ENCODE measurements at regions not wholly inside any gene's neighbourhood (a gene's known extent, or its start where the extent isn't known, plus 50 kb on each side); places are given as distances from the start of the nearest gene placed in this dataset.

DNA sequence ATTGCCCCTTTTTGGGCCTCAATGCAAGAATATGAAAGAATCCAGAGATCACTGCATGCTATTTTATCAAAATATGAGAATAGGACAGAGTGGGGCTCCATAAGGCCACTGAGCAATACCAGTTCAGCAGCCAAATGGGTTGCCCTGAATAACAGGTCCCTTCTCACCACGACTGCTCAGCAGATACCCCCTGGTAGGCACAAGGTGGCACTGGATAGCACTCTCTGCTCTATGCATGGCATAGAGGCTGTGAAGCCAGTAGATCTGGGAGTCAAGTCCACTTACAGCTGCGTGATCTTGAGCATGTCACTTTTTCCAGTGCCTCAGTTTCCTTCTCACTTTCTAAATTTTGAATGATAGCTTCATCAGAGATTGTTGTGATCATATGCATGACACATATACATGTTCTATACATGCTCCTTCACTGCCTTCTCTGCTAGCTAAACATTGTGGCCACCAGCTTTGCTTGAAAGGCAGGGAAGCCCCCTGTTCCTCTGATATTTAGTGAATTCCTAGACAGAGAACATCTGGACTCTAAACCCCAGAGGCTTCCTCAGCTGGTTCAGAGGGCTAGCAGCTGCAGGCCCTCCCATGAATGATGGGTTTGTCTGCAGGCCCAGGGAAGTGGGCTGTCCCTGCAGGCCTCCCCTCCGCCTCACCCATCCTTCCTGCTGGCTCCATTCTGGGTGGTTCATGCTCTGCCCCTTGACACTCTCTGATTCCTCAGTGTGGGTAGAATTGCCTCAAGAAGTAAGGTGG, 84.9 kb upstream of the ASIC2 start:
- intact Hi-C loops (cut with micrococcal nuclease), result no loop called here
- Histone ChIP-seq H2AFZ (ENCODE audit: low read depth, low read length) (no peak overlapping the region), H3K4me2 (ENCODE audit: insufficient read depth, low read length) (no peak overlapping the region), H3K27ac (ENCODE audit: insufficient read depth, low read depth, low read length) (no peak overlapping the region), H3K9me3 (replicated peaks; ENCODE audit: control insufficient read depth, insufficient read depth, low read length) (no peaks in the 10 kb centered on the region), H3K9me1 (replicated peaks; ENCODE audit: control insufficient read depth, extremely low read depth, insufficient read depth, low read length) (no peaks in the 10 kb centered on the region), H3K27me3 (ENCODE audit: control insufficient read depth in 2 of 2, insufficient read depth in 2 of 2, low read length in 2 of 2) (no peaks in the 10 kb centered on the region), H3K9ac (replicated peaks; ENCODE audit: extremely low read depth, insufficient read depth, low read length) (no peak overlapping the region), H3K4me1 (ENCODE audit: control insufficient read depth, extremely low read depth, insufficient read depth, low read length) (no peaks in the 10 kb centered on the region), H3K4me3 (replicated peaks in 1 of 3; ENCODE audit: insufficient read depth in 1 of 3, low read depth in 1 of 3, low read length in 3 of 3) (no peak overlapping the region), H4K20me1 (replicated peaks; ENCODE audit: control insufficient read depth, extremely low read depth, insufficient read depth, low read length) (no peaks in the 10 kb centered on the region), H3K36me3 (ENCODE audit: control insufficient read depth in 2 of 2, extremely low read depth in 1 of 2, insufficient read depth in 2 of 2, low read length in 2 of 2) (no peaks in the 10 kb centered on the region), H3K79me2 (ENCODE audit: control insufficient read depth, insufficient read depth, low read length) (no peaks in the 10 kb centered on the region)
- TF ChIP-seq, protein P1, sequence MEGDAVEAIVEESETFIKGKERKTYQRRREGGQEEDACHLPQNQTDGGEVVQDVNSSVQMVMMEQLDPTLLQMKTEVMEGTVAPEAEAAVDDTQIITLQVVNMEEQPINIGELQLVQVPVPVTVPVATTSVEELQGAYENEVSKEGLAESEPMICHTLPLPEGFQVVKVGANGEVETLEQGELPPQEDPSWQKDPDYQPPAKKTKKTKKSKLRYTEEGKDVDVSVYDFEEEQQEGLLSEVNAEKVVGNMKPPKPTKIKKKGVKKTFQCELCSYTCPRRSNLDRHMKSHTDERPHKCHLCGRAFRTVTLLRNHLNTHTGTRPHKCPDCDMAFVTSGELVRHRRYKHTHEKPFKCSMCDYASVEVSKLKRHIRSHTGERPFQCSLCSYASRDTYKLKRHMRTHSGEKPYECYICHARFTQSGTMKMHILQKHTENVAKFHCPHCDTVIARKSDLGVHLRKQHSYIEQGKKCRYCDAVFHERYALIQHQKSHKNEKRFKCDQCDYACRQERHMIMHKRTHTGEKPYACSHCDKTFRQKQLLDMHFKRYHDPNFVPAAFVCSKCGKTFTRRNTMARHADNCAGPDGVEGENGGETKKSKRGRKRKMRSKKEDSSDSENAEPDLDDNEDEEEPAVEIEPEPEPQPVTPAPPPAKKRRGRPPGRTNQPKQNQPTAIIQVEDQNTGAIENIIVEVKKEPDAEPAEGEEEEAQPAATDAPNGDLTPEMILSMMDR (IDR thresholded peaks at IDR 0.05; ENCODE audit: extremely low read depth in 1 of 2, insufficient read depth in 1 of 2, low read depth in 1 of 2, low read length in 2 of 2), result no peak
- TF ChIP-seq MYC (IDR thresholded peaks at IDR 0.05; ENCODE audit: low read depth, low read length), result no peak
- TF ChIP-seq GATA2 (IDR thresholded peaks at IDR 0.05; ENCODE audit: insufficient read depth, insufficient read length, low read depth, low read length), result no peak
- TF ChIP-seq POLR2A (IDR thresholded peaks at IDR 0.05; ENCODE audit: low read depth, low read length), result no peak
- no peak for TF ChIP-seq EZH2 (IDR thresholded peaks at IDR 0.05; ENCODE audit: borderline replicate concordance, low read depth, low read length, severe bottlenecking)
- TF ChIP-seq JUN (IDR thresholded peaks at IDR 0.05; ENCODE audit: borderline replicate concordance, insufficient read depth, insufficient read length, low read depth), result no peak
- no peak for TF ChIP-seq MAX (IDR thresholded peaks at IDR 0.05; ENCODE audit: insufficient read depth, insufficient read length)
- TF ChIP-seq POLR2AphosphoS5 (IDR thresholded peaks at IDR 0.05; ENCODE audit: insufficient read depth, low read depth, low read length), result no peak
- CTCF ChIA-PET, result no interaction called here
- POLR2A ChIA-PET, result no interaction called here
- no TSS peak for BruUV-seq (replicated peaks)
- dilution Hi-C loops (cut with MboI; ENCODE audit: extremely low pct_ligation_motif_present, low sequenced_read_pairs), result no loop called here
- no peak for DNase-seq (ENCODE audit: low read depth, low spot score)
- FAIRE-seq, result no peak

Measured in endothelial cell of umbilical vein (primary cell).